Muscle layer of colon (tissue), 2 donors: ENCODE measurements at regions not wholly inside any gene's neighbourhood (a gene's known extent, or its start where the extent isn't known, plus 50 kb on each side); places are given as distances from the start of the nearest gene placed in this dataset.

Experiments
- H3K27ac ChIP-seq: one replicate; pipeline ENCODE4 v1.7.0; 2013; ENCODE audit warnings: low read depth, mild to moderate bottlenecking, low read length, moderate library complexity
- H3K27me3 ChIP-seq, 2 donors: one replicate each; pipeline ENCODE4 v1.7.0; 2013; ENCODE audit warnings: low read length in 2 of 2, mild to moderate bottlenecking in 2 of 2; ENCODE audit not compliant: insufficient read depth in 2 of 2, control insufficient read depth in 1 of 2
- H3K36me3 ChIP-seq: one replicate; pipeline ENCODE4 v1.7.0; 2013; ENCODE audit warnings: mild to moderate bottlenecking, low read length; ENCODE audit not compliant: insufficient read depth
- H3K4me1 ChIP-seq: one replicate; pipeline ENCODE4 v1.7.0; 2013; ENCODE audit warnings: mild to moderate bottlenecking, low read length; ENCODE audit not compliant: insufficient read depth
- H3K4me3 ChIP-seq, 2 donors: one replicate each; pipeline ENCODE4 v1.7.0; 2013; ENCODE audit warnings: low read length in 2 of 2, low read depth in 1 of 2, mild to moderate bottlenecking in 1 of 2, moderate library complexity in 1 of 2
- H3K9ac ChIP-seq: one replicate; pipeline ENCODE4 v1.7.0; 2013; ENCODE audit warnings: low read length
- H3K9me3 ChIP-seq: one replicate; pipeline ENCODE4 v1.7.0; 2013; ENCODE audit warnings: mild to moderate bottlenecking, low read length
- donor health status: abdominal sarcoma.
- donor health status: Adenocarcinoma of cecum.

- Histone ChIP-seq H3K9me3 (no peaks in the 10 kb centered on the region), H3K9ac (no peak overlapping the region), H3K27ac (no peak overlapping the region), H3K27me3 (no peaks in the 10 kb centered on the region), H3K4me3 (no peak overlapping the region), H3K4me1 (no peaks in the 10 kb centered on the region), H3K36me3 (no peaks in the 10 kb centered on the region)
Observed at GRCh38 chr18:38116716-38117115, 551.1 kb upstream of the CELF4 start.

GRCh38 chr18:38115201-38115600 is 549.6 kb upstream of the CELF4 start:
- Histone ChIP-seq H3K9ac (no peak overlapping the region), H3K9me3 (no peaks in the 10 kb centered on the region), H3K36me3 (no peaks in the 10 kb centered on the region), H3K4me1 (no peaks in the 10 kb centered on the region), H3K27me3 (no peaks in the 10 kb centered on the region), H3K27ac (no peak overlapping the region), H3K4me3 (no peak overlapping the region)

GRCh38 chr18:38087538-38087937 is 521.9 kb upstream of the CELF4 start:
- H3K4me3 ChIP-seq = no peak overlapping the region
- no peak overlapping the region for H3K27ac ChIP-seq
- no peaks in the 10 kb centered on the region for H3K4me1 ChIP-seq
- H3K9ac ChIP-seq = no peak overlapping the region
- no peaks in the 10 kb centered on the region for H3K36me3 ChIP-seq
- H3K27me3 ChIP-seq = no peaks in the 10 kb centered on the region
- no peaks in the 10 kb centered on the region for H3K9me3 ChIP-seq

- H3K27me3 ChIP-seq = no peaks in the 10 kb centered on the region
- no peaks in the 10 kb centered on the region for H3K9me3 ChIP-seq
- no peaks in the 10 kb centered on the region for H3K36me3 ChIP-seq
- H3K4me1 ChIP-seq = no peaks in the 10 kb centered on the region
- H3K9ac ChIP-seq = no peak overlapping the region
- H3K4me3 ChIP-seq = no peak overlapping the region
- H3K27ac ChIP-seq = no peak overlapping the region
Observed at GRCh38 chr18:38081516-38081915, 515.9 kb upstream of the CELF4 start.

- no peaks in the 10 kb centered on the region for H3K4me1 ChIP-seq
- no peaks in the 10 kb centered on the region for H3K36me3 ChIP-seq
- H3K27ac ChIP-seq = no peak overlapping the region
- H3K27me3 ChIP-seq = no peaks in the 10 kb centered on the region
- H3K9me3 ChIP-seq = no peaks in the 10 kb centered on the region
- no peak overlapping the region for H3K9ac ChIP-seq
- no peak overlapping the region for H3K4me3 ChIP-seq
Observed at GRCh38 chr18:38077229-38077628, 511.6 kb upstream of the CELF4 start.

GRCh38 chr18:38076346-38077070 is 510.9 kb upstream of the CELF4 start:
- Histone ChIP-seq H3K36me3 (no peaks in the 10 kb centered on the region), H3K27me3 (no peaks in the 10 kb centered on the region), H3K9me3 (no peaks in the 10 kb centered on the region), H3K27ac (no peak overlapping the region), H3K9ac (no peak overlapping the region), H3K4me1 (no peaks in the 10 kb centered on the region), H3K4me3 (no peak overlapping the region)

- H3K4me3 ChIP-seq = no peak overlapping the region
Observed at GRCh38 chr18:38074298-38074876, 508.8 kb upstream of the CELF4 start.

GRCh38 chr18:38067821-38068220 is 502.2 kb upstream of the CELF4 start:
- Histone ChIP-seq H3K36me3 (no peaks in the 10 kb centered on the region), H3K9me3 (no peaks in the 10 kb centered on the region), H3K9ac (no peak overlapping the region), H3K27ac (no peak overlapping the region), H3K27me3 (no peaks in the 10 kb centered on the region), H3K4me3 (no peak overlapping the region), H3K4me1 (no peaks in the 10 kb centered on the region)

More at GRCh38 chr18:38074298-38074876, 508.8 kb upstream of the CELF4 start:
- no peaks in the 10 kb centered on the region for H3K27me3 ChIP-seq
- no peaks in the 10 kb centered on the region for H3K4me1 ChIP-seq
- H3K9ac ChIP-seq = no peak overlapping the region
- no peaks in the 10 kb centered on the region for H3K9me3 ChIP-seq
- no peaks in the 10 kb centered on the region for H3K36me3 ChIP-seq
- H3K27ac ChIP-seq = no peak overlapping the region

GRCh38 chr18:38067086-38067485 is 501.5 kb upstream of the CELF4 start:
- Histone ChIP-seq H3K27ac (no peak overlapping the region), H3K4me1 (no peaks in the 10 kb centered on the region)

GRCh38 chr18:38052879-38053590 is 487.4 kb upstream of the CELF4 start:
- Histone ChIP-seq H3K9me3 (no peaks in the 10 kb centered on the region), H3K27ac (no peak overlapping the region), H3K36me3 (no peaks in the 10 kb centered on the region), H3K4me1 (no peaks in the 10 kb centered on the region), H3K27me3 (no peaks in the 10 kb centered on the region), H3K4me3 (no peak overlapping the region), H3K9ac (no peak overlapping the region)

More at GRCh38 chr18:38067086-38067485, 501.5 kb upstream of the CELF4 start:
- Histone ChIP-seq H3K36me3 (no peaks in the 10 kb centered on the region), H3K27me3 (no peaks in the 10 kb centered on the region), H3K9ac (no peak overlapping the region), H3K4me3 (no peak overlapping the region), H3K9me3 (no peaks in the 10 kb centered on the region)

- Histone ChIP-seq H3K4me3 (no peak overlapping the region), H3K4me1 (no peaks in the 10 kb centered on the region), H3K27ac (no peak overlapping the region), H3K9me3 (no peaks in the 10 kb centered on the region), H3K27me3 (no peaks in the 10 kb centered on the region), H3K9ac (no peak overlapping the region), H3K36me3 (no peaks in the 10 kb centered on the region)
Observed at GRCh38 chr18:38047820-38048219, 482.2 kb upstream of the CELF4 start.
